HepG2 (cell line): ENCODE measurements at regions not wholly inside any gene's neighbourhood (a gene's known extent, or its start where the extent isn't known, plus 50 kb on each side); places are given as distances from the start of the nearest gene placed in this dataset.
A peak's percentile ranks its signal among the peaks of the same experiment; 100 is the strongest.

Experiments used
- FLYWCH1 ChIP-seq: sonication (generic); formaldehyde crosslinking; IDR thresholded peaks from 2 replicates; pipeline ENCODE4 v1.8.1; 2023; ENCODE audit warnings: mild to moderate bottlenecking, missing genetic modification reagents
- GMEB2 ChIP-seq: IDR thresholded peaks from 2 replicates; pipeline ENCODE4 v1.6.1; 2016; ENCODE audit warnings: missing biosample characterization, missing genetic modification reagents, low read depth
- HMG20A ChIP-seq: IDR thresholded peaks from 2 replicates; pipeline ENCODE4 v1.6.1; 2016; ENCODE audit warnings: borderline replicate concordance
- NR2F1 ChIP-seq, 2 experiments: fragments of 450-650 bp in 1 of 2; formaldehyde crosslinking in 1 of 2; IDR thresholded peaks; 2 replicates each; pipeline versions ENCODE4 v1.5.0 to v1.6.1; 2016 to 2020; ENCODE audit warnings: mild to moderate bottlenecking in 1 of 2, missing compliant biosample characterization in 1 of 2, missing genetic modification reagents in 1 of 2, moderate library complexity in 1 of 2
- POLR2G ChIP-seq: fragments of 200-400 bp; formaldehyde crosslinking; IDR thresholded peaks from 2 replicates; pipeline ENCODE4 v1.6.1; 2018; ENCODE audit warnings: mild to moderate bottlenecking, low read depth, low read length, moderate library complexity
- PRDM15 ChIP-seq: sonication (generic); formaldehyde crosslinking; IDR thresholded peaks from 2 replicates; pipeline ENCODE4 v1.4.0; 2020; ENCODE audit warnings: missing genetic modification reagents
- PTBP1 ChIP-seq: fragments of 200-400 bp; formaldehyde crosslinking; IDR thresholded peaks from 2 replicates; pipeline ENCODE4 v1.6.1; 2018; ENCODE audit warnings: low read length, low read depth; ENCODE audit not compliant: poor library complexity, severe bottlenecking
- RBM22 ChIP-seq: fragments of 200-400 bp; formaldehyde crosslinking; optimal IDR thresholded peaks from 2 replicates; pipeline ENCODE3; 2017; ENCODE audit warnings: mild to moderate bottlenecking, low read length, moderate library complexity
- TFE3 ChIP-seq: IDR thresholded peaks from 2 replicates; pipeline ENCODE4 v1.6.1; 2016
- ZFP36L1 ChIP-seq: sonication (generic); formaldehyde crosslinking; IDR thresholded peaks from 2 replicates; pipeline ENCODE4 v1.8.0; 2022; ENCODE audit warnings: mild to moderate bottlenecking, missing genetic modification reagents, moderate library complexity
- ZFP82 ChIP-seq: sonication (generic); formaldehyde crosslinking; IDR thresholded peaks from 2 replicates; pipeline ENCODE4 v1.5.1; 2020; ENCODE audit warnings: mild to moderate bottlenecking, missing genetic modification reagents, borderline replicate concordance
- ZMYM3 ChIP-seq: sonication (generic); formaldehyde crosslinking; IDR thresholded peaks from 2 replicates; pipeline ENCODE4 v1.5.1; 2020; ENCODE audit warnings: mild to moderate bottlenecking, missing genetic modification reagents
- ZNF207 ChIP-seq: fragments of 450-650 bp; IDR thresholded peaks from 2 replicates; pipeline ENCODE4 v1.6.1; 2016; ENCODE audit warnings: antibody characterized with exemption, borderline replicate concordance
- ZNF280D ChIP-seq: sonication (generic); formaldehyde crosslinking; IDR thresholded peaks from 2 replicates; pipeline ENCODE4 v1.5.1; 2020; ENCODE audit warnings: mild to moderate bottlenecking, missing genetic modification reagents
- ZNF639 ChIP-seq: conservative IDR thresholded peaks from 2 replicates; pipeline ENCODE4 v1.6.1; 2018; ENCODE audit warnings: missing genetic modification reagents
- ZNF749 ChIP-seq: sonication (generic); formaldehyde crosslinking; IDR thresholded peaks from 2 replicates; pipeline ENCODE4 v1.8.0; 2022; ENCODE audit warnings: mild to moderate bottlenecking, missing genetic modification reagents, moderate library complexity, borderline replicate concordance

DNA sequence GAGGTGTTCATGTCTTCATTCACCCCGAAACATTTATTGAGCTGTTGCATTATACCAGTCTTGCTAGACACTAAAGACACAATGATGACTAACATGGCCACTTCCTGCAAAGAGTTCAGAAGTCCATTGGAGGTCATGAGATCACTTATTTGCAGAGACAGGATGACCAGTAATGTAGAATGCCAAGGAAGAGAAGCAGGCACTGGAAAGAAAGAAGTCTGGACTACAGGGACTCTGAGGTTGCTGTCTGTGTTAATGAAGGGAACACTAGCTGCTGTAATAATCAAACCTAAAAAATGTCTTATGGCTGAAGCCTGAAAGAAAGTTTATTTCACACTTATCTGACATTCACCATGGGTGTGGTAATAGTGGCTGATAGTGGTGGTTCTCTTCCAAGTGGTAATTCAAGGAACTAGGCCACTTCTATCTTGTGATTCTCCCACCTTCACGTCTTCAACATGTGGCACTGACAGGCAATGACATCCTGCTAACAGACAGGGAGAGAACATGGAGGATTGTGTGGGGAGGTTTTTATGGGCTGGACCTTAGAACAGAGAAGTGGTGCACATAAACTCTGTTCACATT, 89.2 kb upstream of the MKLN1 start (continued):
- no peak for TF ChIP-seq ZNF639 (CRISPR knock-in tag)
- TF ChIP-seq NR2F1 (CRISPR knock-in tag; IDR thresholded peaks at IDR 0.05), result peak in 1 of 2 experiments; percentile 71; a peak in 2 of 4 replicates
- no peak for TF ChIP-seq POLR2G
- TF ChIP-seq ZNF280D (CRISPR knock-in tag), result no peak
- TF ChIP-seq ZNF749 (CRISPR knock-in tag), result no peak
- no peak for TF ChIP-seq ZNF207
- peak; percentile 53; the same call in 1 of the 2 replicates for TF ChIP-seq HMG20A (CRISPR knock-in tag)
- TF ChIP-seq ZFP36L1, result no peak
- TF ChIP-seq ZMYM3 (CRISPR knock-in tag), result no peak
- TF ChIP-seq TFE3 (CRISPR knock-in tag), result peak; percentile 86
- TF ChIP-seq FLYWCH1, result no peak
- TF ChIP-seq RBM22, result no peak
- no peak for TF ChIP-seq ZFP82 (CRISPR knock-in tag)
- TF ChIP-seq PRDM15 (CRISPR knock-in tag), result no peak
- TF ChIP-seq GMEB2 (CRISPR knock-in tag), result no peak
- TF ChIP-seq PTBP1, result no peak
